ENCODE measurements at regions not wholly inside any gene's neighbourhood (a gene's known extent, or its start where the extent isn't known, plus 50 kb on each side); places are given as distances from the start of the nearest gene placed in this dataset.

- TF ChIP-seq EZH2 (optimal IDR thresholded peaks at IDR 0.05; ENCODE audit: low read depth, low read length) (no peak), CTCF (IDR thresholded peaks at IDR 0.05; ENCODE audit: low read length) (no peak), EZH2phosphoT487 (IDR thresholded peaks at IDR 0.05; ENCODE audit: low read length) (no peak)
Measured at GRCh38 chr12:97142737-97143410, 235.8 kb downstream of the NEDD1 start.

Measured in MM.1S (cell line).